H9 (cell line): ENCODE measurements at regions not wholly inside any gene's neighbourhood (a gene's known extent, or its start where the extent isn't known, plus 50 kb on each side); places are given as distances from the start of the nearest gene placed in this dataset.

Experiments
- DNase-seq: peaks from one replicate; pipeline ENCODE4 v3.0.0-alpha.2; 2017
- H2AFZ ChIP-seq: one replicate; pipeline ENCODE4 v1.6.1; 2013; ENCODE audit warnings: mild to moderate bottlenecking, low read length, control low read depth, moderate library complexity
- H2AK5ac ChIP-seq: 2 replicates; pipeline ENCODE4 v1.6.1; 2013; ENCODE audit warnings: low read length, control low read depth, mixed read lengths; ENCODE audit not compliant: insufficient read length
- H2BK120ac ChIP-seq: one replicate; pipeline ENCODE4 v1.6.1; 2013; ENCODE audit warnings: low read depth, mild to moderate bottlenecking, low read length, control low read depth, inconsistent platforms; ENCODE audit not compliant: poor library complexity, severe bottlenecking
- H2BK12ac ChIP-seq: 2 replicates; pipeline ENCODE4 v1.6.1; 2013; ENCODE audit warnings: low read length, control low read depth, mixed read lengths, low read depth; ENCODE audit not compliant: insufficient read length
- H2BK15ac ChIP-seq: 2 replicates; pipeline ENCODE4 v1.6.1; 2013; ENCODE audit warnings: low read depth, low read length, control low read depth
- H2BK20ac ChIP-seq: one replicate; pipeline ENCODE4 v1.6.1; 2013; ENCODE audit warnings: low read depth, mild to moderate bottlenecking, low read length, control low read depth, inconsistent platforms; ENCODE audit not compliant: poor library complexity, severe bottlenecking
- H2BK5ac ChIP-seq: 2 replicates; pipeline ENCODE4 v1.6.1; 2013; ENCODE audit warnings: low read length, control low read depth, mixed read lengths; ENCODE audit not compliant: insufficient read length
- H3K14ac ChIP-seq: 2 replicates; pipeline ENCODE4 v1.6.1; 2013; ENCODE audit warnings: low read length, control low read depth; ENCODE audit not compliant: insufficient read depth
- H3K18ac ChIP-seq: 2 replicates; pipeline ENCODE4 v1.6.1; 2013; ENCODE audit warnings: low read depth, mild to moderate bottlenecking, mixed read lengths, low read length, control low read depth; ENCODE audit not compliant: insufficient read length
- H3K23ac ChIP-seq: 2 replicates; pipeline ENCODE4 v1.6.1; 2013; ENCODE audit warnings: low read length, control low read depth, mixed read lengths, low read depth; ENCODE audit not compliant: insufficient read length
- H3K23me2 ChIP-seq: 2 replicates; pipeline ENCODE4 v1.6.1; 2013; ENCODE audit warnings: low read depth, mild to moderate bottlenecking, mixed read lengths, low read length, control low read depth; ENCODE audit not compliant: insufficient read length, poor library complexity, severe bottlenecking
- H3K27ac ChIP-seq: 2 replicates; pipeline ENCODE4 v1.5.1; 2013; ENCODE audit warnings: low read length, control low read depth, mixed read lengths, low read depth; ENCODE audit not compliant: insufficient read length
- H3K27me3 ChIP-seq: 2 replicates; pipeline ENCODE4 v1.6.1; 2013; ENCODE audit warnings: low read length, control low read depth, inconsistent platforms; ENCODE audit not compliant: insufficient read depth
- H3K4ac ChIP-seq: 2 replicates; pipeline ENCODE4 v1.6.1; 2013; ENCODE audit warnings: low read depth, mild to moderate bottlenecking, control low read depth, inconsistent platforms, low read length, moderate library complexity
- H3K4me1 ChIP-seq: 2 replicates; pipeline ENCODE4 v1.6.1; 2013; ENCODE audit warnings: low read length, control low read depth, inconsistent platforms; ENCODE audit not compliant: insufficient read depth
- H3K4me2 ChIP-seq: 2 replicates; pipeline ENCODE4 v1.6.1; 2013; ENCODE audit warnings: low read length, control low read depth, mixed read lengths; ENCODE audit not compliant: insufficient read length, insufficient read depth
- H3K56ac ChIP-seq: 2 replicates; pipeline ENCODE4 v1.6.1; 2013; ENCODE audit warnings: low read depth, mild to moderate bottlenecking, mixed read lengths, low read length, control low read depth; ENCODE audit not compliant: insufficient read length
- H3K79me1 ChIP-seq: 2 replicates; pipeline ENCODE4 v1.6.1; 2013; ENCODE audit warnings: low read depth, mild to moderate bottlenecking, moderate library complexity, low read length, control low read depth, inconsistent platforms; ENCODE audit not compliant: insufficient read depth, poor library complexity, severe bottlenecking
- H3K79me2 ChIP-seq: 2 replicates; pipeline ENCODE4 v1.6.1; 2013; ENCODE audit warnings: low read length, control low read depth, inconsistent platforms; ENCODE audit not compliant: insufficient read depth
- H3K9ac ChIP-seq: 2 replicates; pipeline ENCODE4 v1.6.1; 2013; ENCODE audit warnings: low read length, control low read depth, mixed read lengths; ENCODE audit not compliant: insufficient read length; ENCODE audit errors: extremely low read depth
- H3K9me3 ChIP-seq: one replicate; pipeline ENCODE4 v1.6.1; 2013; ENCODE audit warnings: low read depth, low read length, inconsistent platforms; ENCODE audit not compliant: control insufficient read depth
- H3T11ph ChIP-seq: one replicate; pipeline ENCODE4 v1.6.1; 2013; ENCODE audit warnings: mild to moderate bottlenecking, low read length, control low read depth, inconsistent platforms
- H4K20me1 ChIP-seq: one replicate; pipeline ENCODE4 v1.6.1; 2013; ENCODE audit not compliant: control insufficient read depth, insufficient read length, insufficient read depth
- H4K5ac ChIP-seq: 2 replicates; pipeline ENCODE4 v1.6.1; 2013; ENCODE audit warnings: low read depth, mild to moderate bottlenecking, mixed read lengths, low read length, control low read depth; ENCODE audit not compliant: insufficient read length
- H4K8ac ChIP-seq: replicated peaks from 2 replicates; pipeline ENCODE4 v1.6.1; 2013; ENCODE audit warnings: low read length, control low read depth, mixed read lengths, low read depth; ENCODE audit not compliant: insufficient read length
- H4K91ac ChIP-seq: 2 replicates; pipeline ENCODE4 v1.6.1; 2013; ENCODE audit warnings: low read depth, mild to moderate bottlenecking, moderate library complexity, mixed read lengths, low read length, control low read depth; ENCODE audit not compliant: insufficient read length
- H3K27ac Mint-ChIP-seq, 3 experiments: 2 replicates in 2 of 3; 3 replicates in 1 of 3; pipeline ENCODE4 v1.8.0; 2020 to 2021; ENCODE audit warnings: mixed read lengths in 3 of 3, mild to moderate bottlenecking in 1 of 3, moderate library complexity in 1 of 3
- H3K27me3 Mint-ChIP-seq: 2 replicates; pipeline ENCODE4 v1.8.0; 2021; ENCODE audit warnings: low read depth, mild to moderate bottlenecking, moderate library complexity, mixed read lengths
- H3K36me3 Mint-ChIP-seq, 3 experiments: 2 replicates in 2 of 3; 3 replicates in 1 of 3; pipeline ENCODE4 v1.8.0; 2020 to 2021; ENCODE audit warnings: low read depth in 3 of 3, mixed read lengths in 3 of 3; ENCODE audit not compliant: insufficient read depth in 1 of 3
- H3K4me1 Mint-ChIP-seq, 2 experiments: 2 replicates each; pipeline ENCODE4 v1.8.0; 2020; ENCODE audit warnings: mixed read lengths in 2 of 2
- H3K4me3 Mint-ChIP-seq, 2 experiments: 2 replicates in 1 of 2; 3 replicates in 1 of 2; pipeline ENCODE4 v1.8.0; 2020 to 2021; ENCODE audit warnings: mild to moderate bottlenecking in 2 of 2, mixed read lengths in 2 of 2, moderate library complexity in 1 of 2
- H3K9me3 Mint-ChIP-seq, 2 experiments: 2 replicates in 1 of 2; 3 replicates in 1 of 2; pipeline ENCODE4 v1.8.0; 2020; ENCODE audit warnings: mild to moderate bottlenecking in 2 of 2, mixed read lengths in 2 of 2, moderate library complexity in 1 of 2
- TF ChIP-seq, protein P1 (sequence below): fragments of 200-600 bp; sonication (generic); conservative IDR thresholded peaks from 3 replicates; pipeline ENCODE4 v1.8.0; 2021; ENCODE audit warnings: antibody characterized with exemption, mild to moderate bottlenecking

GRCh38 chr9:85158512-85158911 is 489.0 kb downstream of the NTRK2 start:
- Histone ChIP-seq H3K23ac (no peak overlapping the region), H2BK5ac (no peak overlapping the region), H4K5ac (no peak overlapping the region), H4K91ac (no peak overlapping the region), H3K4me1 (peaks cover 3% of the 10 kb centered on the region), H3K27ac (no peak overlapping the region), H3K9me3 (no peaks in the 10 kb centered on the region), H2AK5ac (no peak overlapping the region), H4K20me1 (no peaks in the 10 kb centered on the region), H2BK20ac (no peak overlapping the region), H3K4me2 (no peak overlapping the region), H2AFZ (no peak overlapping the region), H2BK15ac (no peak overlapping the region), H3K14ac (no peak overlapping the region), H3K9ac (no peak overlapping the region), H3K23me2 (no peaks in the 10 kb centered on the region), H3K79me2 (no peaks in the 10 kb centered on the region), H3K27me3 (no peaks in the 10 kb centered on the region), H3T11ph (no peak overlapping the region), H3K56ac (no peak overlapping the region), H2BK120ac (no peak overlapping the region), H3K79me1 (no peaks in the 10 kb centered on the region), H4K8ac (no peak overlapping the region), H3K4ac (no peak overlapping the region), H2BK12ac (no peak overlapping the region), H3K18ac (no peak overlapping the region)
- Mint-ChIP-seq H3K27ac (no peak overlapping the region), H3K9me3 (peaks cover 4 to 6% of the 10 kb centered on the region in 2 experiments; a peak in 3 of 5 replicates), H3K4me1 (peaks cover 14 to 26% of the 10 kb centered on the region in 2 experiments), H3K27me3 (no peaks in the 10 kb centered on the region), H3K4me3 (no peak overlapping the region), H3K36me3 (no peaks in the 10 kb centered on the region; a peak in 1 of 7 replicates)
- no peak for DNase-seq
- TF ChIP-seq, protein P1, sequence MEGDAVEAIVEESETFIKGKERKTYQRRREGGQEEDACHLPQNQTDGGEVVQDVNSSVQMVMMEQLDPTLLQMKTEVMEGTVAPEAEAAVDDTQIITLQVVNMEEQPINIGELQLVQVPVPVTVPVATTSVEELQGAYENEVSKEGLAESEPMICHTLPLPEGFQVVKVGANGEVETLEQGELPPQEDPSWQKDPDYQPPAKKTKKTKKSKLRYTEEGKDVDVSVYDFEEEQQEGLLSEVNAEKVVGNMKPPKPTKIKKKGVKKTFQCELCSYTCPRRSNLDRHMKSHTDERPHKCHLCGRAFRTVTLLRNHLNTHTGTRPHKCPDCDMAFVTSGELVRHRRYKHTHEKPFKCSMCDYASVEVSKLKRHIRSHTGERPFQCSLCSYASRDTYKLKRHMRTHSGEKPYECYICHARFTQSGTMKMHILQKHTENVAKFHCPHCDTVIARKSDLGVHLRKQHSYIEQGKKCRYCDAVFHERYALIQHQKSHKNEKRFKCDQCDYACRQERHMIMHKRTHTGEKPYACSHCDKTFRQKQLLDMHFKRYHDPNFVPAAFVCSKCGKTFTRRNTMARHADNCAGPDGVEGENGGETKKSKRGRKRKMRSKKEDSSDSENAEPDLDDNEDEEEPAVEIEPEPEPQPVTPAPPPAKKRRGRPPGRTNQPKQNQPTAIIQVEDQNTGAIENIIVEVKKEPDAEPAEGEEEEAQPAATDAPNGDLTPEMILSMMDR = no peak
